B cell (primary cell): ENCODE measurements at regions not wholly inside any gene's neighbourhood (a gene's known extent, or its start where the extent isn't known, plus 50 kb on each side); places are given as distances from the start of the nearest gene placed in this dataset.

Source experiments
- ATAC-seq: fragments of 200-7000 bp; cut with Tn5 transposase; one replicate; pipeline ENCODE4 v1.10.0; 2021; ENCODE audit warnings: low read depth, mild to moderate bottlenecking, moderate number of reproducible peaks, moderate library complexity
- CTCF ChIA-PET: fragments of 350-600 bp; sonication (Branson Sonifier 250); formaldehyde crosslinking; loops from one replicate; lab custom pipeline; 2021; ENCODE audit warnings: antibody characterized with exemption, inconsistent platforms; lab: Charles Lee
- POLR2A ChIA-PET: fragments of 350-600 bp; sonication (Branson Sonifier 250); formaldehyde crosslinking; loops from one replicate; lab custom pipeline; 2021; ENCODE audit warnings: antibody characterized with exemption; lab: Charles Lee
- DNase-seq: peaks from one replicate; pipeline ENCODE4 v3.0.0; 2013
- H2AFZ ChIP-seq: 2 replicates; pipeline ENCODE4 v1.6.1; 2012; ENCODE audit warnings: mild to moderate bottlenecking, low read depth, low read length; ENCODE audit not compliant: insufficient read depth, poor library complexity, severe bottlenecking
- H3K27ac ChIP-seq, 2 donors: 1 replicate in 1 of 2; 2 replicates in 1 of 2; pipeline ENCODE4 v1.5.1; 2012 to 2013; ENCODE audit warnings: low read length in 2 of 2, mild to moderate bottlenecking in 2 of 2, moderate library complexity in 1 of 2
- H3K27me3 ChIP-seq, 4 experiments: fragments of 200-600 bp in 1 of 4; sonication (generic) in 1 of 4; replicated peaks in 1 of 4; 1 replicate in 2 of 4; 2 replicates in 2 of 4; pipeline versions ENCODE4 v1.6.1 to v1.7.0; 2013 to 2016; ENCODE audit warnings: low read length in 3 of 4, mild to moderate bottlenecking in 2 of 4, mixed read lengths in 1 of 4, moderate library complexity in 1 of 4; ENCODE audit not compliant: insufficient read depth in 4 of 4, control insufficient read depth in 3 of 4; ENCODE audit errors: control extremely low read depth in 1 of 4
- H3K36me3 ChIP-seq, 2 experiments: replicated peaks in 1 of 2; 1 replicate in 1 of 2; 2 replicates in 1 of 2; pipeline versions ENCODE4 v1.6.1 to v1.7.1; 2013; ENCODE audit warnings: low read length in 1 of 2; ENCODE audit not compliant: insufficient read depth in 2 of 2, control insufficient read depth in 1 of 2; ENCODE audit errors: control extremely low read depth in 1 of 2, extremely low read depth in 1 of 2
- H3K4me1 ChIP-seq, 2 donors: fragments of 200-600 bp in 1 of 2; sonication (generic) in 1 of 2; 1 replicate in 1 of 2; 2 replicates in 1 of 2; pipeline versions ENCODE4 v1.5.1 to v1.6.1; 2013 to 2017; ENCODE audit warnings: low read length in 2 of 2; ENCODE audit not compliant: control insufficient read depth in 2 of 2, insufficient read depth in 2 of 2
- H3K4me2 ChIP-seq: replicated peaks from 2 replicates; pipeline ENCODE3; 2012; ENCODE audit warnings: mild to moderate bottlenecking, low read depth, low read length; ENCODE audit not compliant: poor library complexity, severe bottlenecking
- H3K4me3 ChIP-seq, 5 experiments: fragments of 200-600 bp in 1 of 5; sonication (generic) in 1 of 5; 1 replicate in 3 of 5; 2 replicates in 2 of 5; pipeline versions ENCODE4 v1.5.1 to v1.7.0; 2011 to 2016; ENCODE audit warnings: low read length in 4 of 5, mild to moderate bottlenecking in 4 of 5, low read depth in 2 of 5, control low read depth in 1 of 5, moderate library complexity in 1 of 5; ENCODE audit not compliant: insufficient read depth in 1 of 5; ENCODE audit errors: control extremely low read depth in 1 of 5, extremely low read depth in 1 of 5
- H3K79me2 ChIP-seq: fragments of 200-600 bp; sonication (generic); one replicate; pipeline ENCODE4 v1.6.0; 2016; ENCODE audit warnings: low read length; ENCODE audit not compliant: control insufficient read depth, insufficient read depth
- H3K9ac ChIP-seq: fragments of 200-600 bp; sonication (generic); 2 replicates; pipeline ENCODE4 v1.6.1; 2017; ENCODE audit warnings: mild to moderate bottlenecking, low read length, moderate library complexity
- H3K9me3 ChIP-seq, 3 donors: one replicate each; pipeline versions ENCODE4 v1.6.1 to v1.7.1; 2013; ENCODE audit warnings: low read length in 2 of 3; ENCODE audit not compliant: control insufficient read depth in 2 of 3, insufficient read depth in 1 of 3; ENCODE audit errors: control extremely low read depth in 1 of 3
- H4K20me1 ChIP-seq: 2 replicates; pipeline ENCODE4 v1.6.0; 2012; ENCODE audit warnings: mild to moderate bottlenecking, low read length; ENCODE audit not compliant: insufficient read depth, control insufficient read depth, poor library complexity, severe bottlenecking
- H3K27ac Mint-ChIP-seq: one replicate; pipeline ENCODE4 v1.8.0; 2021; ENCODE audit warnings: mixed read lengths
- H3K27me3 Mint-ChIP-seq: one replicate; pipeline ENCODE4 v1.8.0; 2021; ENCODE audit warnings: mixed read lengths
- H3K4me1 Mint-ChIP-seq: one replicate; pipeline ENCODE4 v1.8.0; 2021; ENCODE audit warnings: mixed read lengths
- H3K4me3 Mint-ChIP-seq: one replicate; pipeline ENCODE4 v1.8.0; 2021; ENCODE audit warnings: mixed read lengths
- H3K9me3 Mint-ChIP-seq: one replicate; pipeline ENCODE4 v1.8.0; 2022; ENCODE audit warnings: mixed read lengths; ENCODE audit not compliant: insufficient read depth
- EZH2 ChIP-seq: IDR thresholded peaks from 2 replicates; pipeline ENCODE4 v1.6.1; 2012; ENCODE audit warnings: borderline replicate concordance, low read depth, mild to moderate bottlenecking, moderate library complexity, low read length; ENCODE audit not compliant: insufficient read depth, poor library complexity, severe bottlenecking
- WGBS: methylation state at CpG from one replicate; pipeline ENCODE4 v1.1.5; 2013; ENCODE audit warnings: missing lambda C conversion rate; ENCODE audit not compliant: insufficient coverage; 5-methylcytosine and 5-hydroxymethylcytosine counted together
- intact Hi-C: fragments of 100-400 bp; cut with micrococcal nuclease; formaldehyde crosslinking; loops from one replicate; pipeline ENCODE4 v1.10.0; 2022
- TF ChIP-seq, protein P1 (sequence below): fragments of 200-600 bp; IDR thresholded peaks from one replicate; pipeline ENCODE4 v1.8.0; 2022; ENCODE audit warnings: antibody characterized with exemption, mild to moderate bottlenecking

DNA sequence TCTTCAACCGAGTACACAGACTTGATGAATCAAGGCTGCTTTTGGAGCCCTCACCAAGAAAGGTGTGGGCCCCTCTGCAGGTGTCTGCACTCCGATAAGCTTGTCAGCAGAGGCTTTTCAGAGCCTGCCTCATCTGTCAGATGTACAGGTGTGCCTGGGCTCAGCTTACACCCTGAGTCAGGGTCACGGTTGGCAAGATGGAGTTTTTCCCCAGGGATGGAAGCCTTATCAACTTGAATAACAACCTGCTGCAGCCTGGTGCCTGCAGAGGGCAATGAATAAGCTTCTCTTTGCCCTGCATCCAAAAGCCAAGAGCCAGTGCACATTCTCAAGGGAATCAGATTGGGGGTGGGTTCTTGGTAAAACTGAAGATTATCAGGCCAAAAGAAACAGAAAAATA, 427.1 kb downstream of the CD83 start:
- CTCF ChIA-PET: interaction anchor here (0.6 to 1.2 kb wide), 4 partner anchors 15 to 333 kb away, joined by 3 read pairs; no protein-coding TSS in a partner anchor
- intact Hi-C loops: no loop called here
- no peaks in the 10 kb centered on the region for H3K27me3 ChIP-seq

GRCh38 chr6:14545496-14545895, 427.9 kb downstream of the CD83 start:
- no peak overlapping the region for H3K9ac ChIP-seq
- no peak overlapping the region for H3K27ac Mint-ChIP-seq
- H3K4me3 Mint-ChIP-seq: no peak overlapping the region
- ATAC-seq (no peak), DNase-seq (no peak)
- H3K4me3 ChIP-seq: no peak overlapping the region
- H3K9me3 Mint-ChIP-seq: no peaks in the 10 kb centered on the region
- intact Hi-C loops: no loop called here
- H3K9me3 ChIP-seq: no peaks in the 10 kb centered on the region
- WGBS: no CpG with 5 or more reads among the region's 2 CpGs
- no peak overlapping the region for H2AFZ ChIP-seq
- no peaks in the 10 kb centered on the region for H3K79me2 ChIP-seq
- peaks cover 35% of the 10 kb centered on the region for H3K4me1 Mint-ChIP-seq
- no peak overlapping the region for H3K27ac ChIP-seq
- peaks cover 19 to 22% of the 10 kb centered on the region in 2 donors for H3K4me1 ChIP-seq
- H3K27me3 ChIP-seq: no peaks in the 10 kb centered on the region
- no peaks in the 10 kb centered on the region for H3K36me3 ChIP-seq
- no peaks in the 10 kb centered on the region for H4K20me1 ChIP-seq
- no peak overlapping the region for H3K4me2 ChIP-seq
- no peak for TF ChIP-seq EZH2
- TF ChIP-seq, protein P1, sequence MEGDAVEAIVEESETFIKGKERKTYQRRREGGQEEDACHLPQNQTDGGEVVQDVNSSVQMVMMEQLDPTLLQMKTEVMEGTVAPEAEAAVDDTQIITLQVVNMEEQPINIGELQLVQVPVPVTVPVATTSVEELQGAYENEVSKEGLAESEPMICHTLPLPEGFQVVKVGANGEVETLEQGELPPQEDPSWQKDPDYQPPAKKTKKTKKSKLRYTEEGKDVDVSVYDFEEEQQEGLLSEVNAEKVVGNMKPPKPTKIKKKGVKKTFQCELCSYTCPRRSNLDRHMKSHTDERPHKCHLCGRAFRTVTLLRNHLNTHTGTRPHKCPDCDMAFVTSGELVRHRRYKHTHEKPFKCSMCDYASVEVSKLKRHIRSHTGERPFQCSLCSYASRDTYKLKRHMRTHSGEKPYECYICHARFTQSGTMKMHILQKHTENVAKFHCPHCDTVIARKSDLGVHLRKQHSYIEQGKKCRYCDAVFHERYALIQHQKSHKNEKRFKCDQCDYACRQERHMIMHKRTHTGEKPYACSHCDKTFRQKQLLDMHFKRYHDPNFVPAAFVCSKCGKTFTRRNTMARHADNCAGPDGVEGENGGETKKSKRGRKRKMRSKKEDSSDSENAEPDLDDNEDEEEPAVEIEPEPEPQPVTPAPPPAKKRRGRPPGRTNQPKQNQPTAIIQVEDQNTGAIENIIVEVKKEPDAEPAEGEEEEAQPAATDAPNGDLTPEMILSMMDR: no peak
- POLR2A ChIA-PET: interaction anchor here (0.6 kb wide), 1 partner anchor 1456 kb away, joined by 13 read pairs; no protein-coding TSS in a partner anchor
- H3K27me3 Mint-ChIP-seq: no peaks in the 10 kb centered on the region
- CTCF ChIA-PET: interaction anchor here (1.2 kb wide), 1 partner anchor 334 kb away, joined by 3 read pairs; no protein-coding TSS in a partner anchor

More for the DNA sequence above, 427.1 kb downstream of the CD83 start:
- no peak for TF ChIP-seq EZH2
- TF ChIP-seq, protein P1: no peak
- no peaks in the 10 kb centered on the region for H3K27me3 Mint-ChIP-seq
- Histone ChIP-seq H3K4me2 (no peak overlapping the region), H3K36me3 (no peaks in the 10 kb centered on the region), H3K79me2 (no peaks in the 10 kb centered on the region), H3K4me3 (no peak overlapping the region), H3K4me1 (peaks cover 19 to 22% of the 10 kb centered on the region in 2 donors), H4K20me1 (no peaks in the 10 kb centered on the region), H3K9me3 (no peaks in the 10 kb centered on the region), H3K9ac (no peak overlapping the region), H3K27ac (no peak overlapping the region), H2AFZ (no peak overlapping the region)
- no peaks in the 10 kb centered on the region for H3K9me3 Mint-ChIP-seq
- no peak overlapping the region for H3K4me3 Mint-ChIP-seq
- no peak overlapping the region for H3K27ac Mint-ChIP-seq
- ATAC-seq (no peak), DNase-seq (no peak)
- POLR2A ChIA-PET: no interaction called here
- 48% methylated on average over 3 of the region's 3 CpGs for WGBS
- H3K4me1 Mint-ChIP-seq: peaks cover 35% of the 10 kb centered on the region
